PC-9 (cell line): ENCODE measurements at regions not wholly inside any gene's neighbourhood (a gene's known extent, or its start where the extent isn't known, plus 50 kb on each side); places are given as distances from the start of the nearest gene placed in this dataset.

Experiments used
- EZH2 ChIP-seq: fragments of 200-600 bp; sonication (generic); IDR thresholded peaks from 2 replicates; pipeline ENCODE4 v1.8.0; 2017; ENCODE audit warnings: antibody characterized with exemption, low read depth
- TF ChIP-seq, protein P1 (sequence below): fragments of 200-600 bp; sonication (generic); conservative IDR thresholded peaks from 2 replicates; pipeline ENCODE4 v1.6.1; 2017; ENCODE audit warnings: mixed run types, antibody characterized with exemption, mild to moderate bottlenecking, moderate library complexity

DNA sequence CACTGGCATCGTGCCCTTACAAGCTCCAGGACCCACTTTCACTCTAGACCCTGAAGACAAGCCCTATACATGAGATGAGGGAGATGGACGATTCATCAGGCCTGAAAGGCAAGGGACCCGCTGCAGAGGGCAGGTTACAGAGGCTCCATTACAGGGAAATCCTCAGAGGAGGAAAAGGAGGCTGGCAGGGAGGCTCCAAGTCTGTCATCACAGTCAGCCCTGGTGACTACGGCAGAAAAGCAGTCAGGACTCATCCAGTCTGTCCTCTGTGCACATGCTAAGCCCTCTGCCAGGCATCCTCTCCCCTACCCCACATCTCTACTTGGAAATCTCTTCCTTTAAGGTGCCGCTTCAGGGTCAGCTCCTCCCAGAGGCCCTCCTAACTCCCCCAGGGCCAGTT, 197.7 kb upstream of the CDH5 start:
- no peak for TF ChIP-seq EZH2
- TF ChIP-seq, protein P1, sequence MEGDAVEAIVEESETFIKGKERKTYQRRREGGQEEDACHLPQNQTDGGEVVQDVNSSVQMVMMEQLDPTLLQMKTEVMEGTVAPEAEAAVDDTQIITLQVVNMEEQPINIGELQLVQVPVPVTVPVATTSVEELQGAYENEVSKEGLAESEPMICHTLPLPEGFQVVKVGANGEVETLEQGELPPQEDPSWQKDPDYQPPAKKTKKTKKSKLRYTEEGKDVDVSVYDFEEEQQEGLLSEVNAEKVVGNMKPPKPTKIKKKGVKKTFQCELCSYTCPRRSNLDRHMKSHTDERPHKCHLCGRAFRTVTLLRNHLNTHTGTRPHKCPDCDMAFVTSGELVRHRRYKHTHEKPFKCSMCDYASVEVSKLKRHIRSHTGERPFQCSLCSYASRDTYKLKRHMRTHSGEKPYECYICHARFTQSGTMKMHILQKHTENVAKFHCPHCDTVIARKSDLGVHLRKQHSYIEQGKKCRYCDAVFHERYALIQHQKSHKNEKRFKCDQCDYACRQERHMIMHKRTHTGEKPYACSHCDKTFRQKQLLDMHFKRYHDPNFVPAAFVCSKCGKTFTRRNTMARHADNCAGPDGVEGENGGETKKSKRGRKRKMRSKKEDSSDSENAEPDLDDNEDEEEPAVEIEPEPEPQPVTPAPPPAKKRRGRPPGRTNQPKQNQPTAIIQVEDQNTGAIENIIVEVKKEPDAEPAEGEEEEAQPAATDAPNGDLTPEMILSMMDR: no peak
